HG02642 (cell line): ENCODE measurements at regions not wholly inside any gene's neighbourhood (a gene's known extent, or its start where the extent isn't known, plus 50 kb on each side); places are given as distances from the start of the nearest gene placed in this dataset.

ENCODE experiments used
- ATAC-seq: cut with Tn5 transposase; IDR thresholded peaks from one replicate; pipeline ENCODE4 v1.9.1; 2021; ENCODE audit warnings: mild to moderate bottlenecking; ENCODE audit not compliant: unreplicated experiment, poor library complexity

- peak; percentile 87 for ATAC-seq
Measured at GRCh38 chr18:79625195-79625923, 54.2 kb upstream of the CTDP1 start.

- no peak for ATAC-seq
Measured at GRCh38 chr18:79625924-79626561, 53.6 kb upstream of the CTDP1 start.

DNA sequence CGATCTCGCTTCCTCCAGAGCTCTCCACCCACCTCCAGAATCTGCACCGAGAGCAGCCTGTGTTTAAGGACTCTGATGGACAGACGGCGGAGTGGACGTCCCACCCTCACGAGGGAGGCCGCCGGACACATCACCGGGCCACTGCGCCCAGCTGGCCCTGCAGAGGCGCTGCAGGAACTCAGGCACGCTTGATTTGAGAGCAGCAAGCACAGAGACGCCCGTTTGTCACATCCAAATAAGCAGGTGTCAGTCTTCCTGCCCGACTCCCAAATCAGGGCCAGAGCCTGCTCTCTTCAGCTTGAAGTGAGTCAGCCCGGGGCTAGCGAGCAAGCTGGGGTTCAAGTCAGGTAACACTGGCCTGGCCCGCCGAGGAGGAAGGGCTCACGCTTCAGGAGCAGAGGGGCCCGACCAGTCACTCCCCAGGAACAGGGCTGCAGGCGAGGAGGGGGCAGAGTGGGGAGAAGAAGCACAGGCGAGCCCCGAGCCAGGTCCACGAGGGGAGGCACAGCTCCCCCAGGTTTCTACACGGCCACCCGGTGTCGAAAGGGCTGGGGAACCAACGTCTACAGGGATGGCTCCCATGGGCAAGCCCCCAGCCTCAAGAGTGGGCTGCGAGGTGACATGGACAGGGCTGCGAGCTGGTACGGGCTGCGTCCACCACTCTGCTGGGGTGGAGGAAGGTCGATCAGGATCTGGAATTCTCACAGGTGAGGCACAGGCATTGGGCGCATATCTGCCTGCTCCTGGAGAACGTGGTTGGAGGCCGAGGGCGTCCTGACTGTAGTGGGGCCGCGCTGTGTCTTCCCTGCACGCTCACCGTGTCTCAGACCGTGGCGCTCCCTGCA is 52.5 kb upstream of the CTDP1 start:
- ATAC-seq, result no peak

GRCh38 chr18:79627750-79628294 is 51.8 kb upstream of the CTDP1 start:
- no peak for ATAC-seq

DNA sequence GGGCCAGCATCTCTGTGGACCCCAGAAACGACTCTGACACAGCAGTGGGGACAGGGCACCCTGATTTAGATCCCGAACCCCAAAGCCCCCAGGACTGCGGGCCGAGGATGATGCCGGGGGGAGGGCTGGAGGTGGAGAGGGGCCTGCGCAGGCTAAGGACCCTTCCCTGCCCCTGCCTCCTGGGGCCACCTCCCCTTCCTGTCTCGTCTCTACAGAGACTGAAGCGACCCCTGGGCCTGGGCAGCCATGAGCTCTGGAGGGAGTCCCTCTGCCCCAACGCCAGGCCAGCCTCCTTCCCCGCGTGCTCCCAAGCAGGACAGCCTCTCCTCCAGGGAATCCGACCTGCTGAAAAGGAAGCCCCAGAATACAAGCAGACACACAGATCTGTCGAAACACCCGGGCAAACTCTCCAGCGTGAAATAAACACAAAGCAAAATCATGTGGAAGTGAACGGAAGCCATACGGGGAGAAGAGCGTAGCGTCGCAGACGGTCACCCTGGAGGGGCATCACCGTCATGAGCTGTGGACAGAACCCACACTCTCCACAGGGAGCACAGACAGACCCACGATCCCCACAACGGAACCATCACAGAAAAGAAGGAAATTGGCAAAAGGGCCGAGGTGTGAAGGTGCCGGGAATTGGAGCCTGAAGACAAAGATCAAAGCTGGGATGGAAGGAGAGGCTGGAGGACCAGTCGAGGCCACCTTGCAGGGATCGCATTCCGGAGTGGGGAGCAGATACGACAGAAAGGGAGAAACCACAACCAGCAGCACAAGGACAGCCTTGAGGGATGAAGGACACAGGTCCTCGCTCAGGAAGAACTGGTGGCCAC is 51.0 kb upstream of the CTDP1 start:
- no peak for ATAC-seq

DNA sequence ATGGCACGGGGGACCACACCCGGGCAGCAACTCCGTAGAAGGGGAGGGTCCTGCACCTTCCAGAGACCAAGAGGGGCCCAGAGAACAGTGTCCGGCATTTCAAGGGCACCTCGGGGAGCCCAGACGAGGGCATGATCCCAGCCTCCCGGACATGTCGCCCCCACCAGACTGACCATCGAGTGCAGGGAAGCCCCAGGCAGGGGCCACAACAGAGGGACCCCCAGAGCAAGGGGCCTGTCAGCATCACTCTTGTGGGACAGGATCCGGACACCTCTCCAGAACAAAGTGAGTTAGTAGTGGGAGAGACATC is 50.4 kb upstream of the CTDP1 start:
- no peak for ATAC-seq

DNA sequence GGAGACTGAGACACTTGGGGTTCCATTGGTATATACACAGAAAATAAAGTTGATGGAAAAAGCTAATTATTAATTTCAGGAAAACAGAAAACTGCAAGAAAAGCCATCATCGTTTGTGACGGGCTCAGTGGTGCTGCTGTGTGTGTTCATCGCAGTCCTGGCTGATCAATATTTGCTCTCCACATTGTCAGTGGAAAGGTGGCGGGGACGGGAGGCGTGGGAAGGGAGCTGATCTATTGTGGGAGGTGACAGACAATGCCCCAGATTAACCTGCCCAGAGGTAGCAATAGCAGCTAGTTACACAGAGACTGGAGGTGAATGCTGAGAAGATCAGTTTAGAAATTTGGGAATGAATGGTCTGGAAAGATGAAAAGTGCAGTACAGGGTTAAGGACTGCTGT is 50.0 kb upstream of the CTDP1 start:
- no peak for ATAC-seq
